Endothelial cell of umbilical vein (primary cell): ENCODE measurements at regions not wholly inside any gene's neighbourhood (a gene's known extent, or its start where the extent isn't known, plus 50 kb on each side); places are given as distances from the start of the nearest gene placed in this dataset.

Source experiments
- BruUV-seq: library from RNA; stranded (reverse); fragments of 400-500 nt; replicated peaks from 2 replicates; lab custom pipeline; 2021; lab: Mats Ljungman, UMichigan
- CTCF ChIA-PET: fragments of 300-600, 350-600 bp; sonication (Branson Sonifier 250); formaldehyde crosslinking; loops from one replicate; lab custom pipeline; 2021; ENCODE audit warnings: antibody characterized with exemption, inconsistent platforms; lab: Charles Lee
- POLR2A ChIA-PET: fragments of 300-600, 350-600 bp; sonication (Branson Sonifier 250); formaldehyde crosslinking; loops from one replicate; lab custom pipeline; 2021; ENCODE audit warnings: antibody characterized with exemption, inconsistent platforms; lab: Charles Lee
- DNase-seq: peaks from one replicate; pipeline ENCODE4 v3.0.0-alpha.2; 2011; ENCODE audit warnings: low read depth, low spot score
- FAIRE-seq: peaks from 2 replicates; lab custom pipeline; 2011; peaks lifted over from hg19 to GRCh38; lab: Jason Lieb, UNC
- H2AFZ ChIP-seq: 2 replicates; pipeline ENCODE4 v1.6.0; 2012; ENCODE audit warnings: low read depth, low read length, control low read depth, inconsistent platforms
- H3K27ac ChIP-seq: 2 replicates; pipeline ENCODE4 v1.5.1; 2011; ENCODE audit warnings: low read depth, mild to moderate bottlenecking, control low read depth, low read length, moderate library complexity; ENCODE audit not compliant: insufficient read depth
- H3K27me3 ChIP-seq, 2 experiments: 2 replicates each; pipeline versions ENCODE4 v1.6.0 to v1.6.1; 2011; ENCODE audit warnings: low read length in 2 of 2, mixed read lengths in 1 of 2; ENCODE audit not compliant: control insufficient read depth in 2 of 2, insufficient read depth in 2 of 2
- H3K36me3 ChIP-seq, 2 experiments: 2 replicates in 1 of 2; 3 replicates in 1 of 2; pipeline ENCODE4 v1.5.1; 2011; ENCODE audit warnings: low read length in 2 of 2, mild to moderate bottlenecking in 1 of 2, moderate library complexity in 1 of 2; ENCODE audit not compliant: control insufficient read depth in 2 of 2, insufficient read depth in 2 of 2; ENCODE audit errors: extremely low read depth in 1 of 2
- H3K4me1 ChIP-seq: 3 replicates; pipeline ENCODE4 v1.5.1; 2011; ENCODE audit warnings: mild to moderate bottlenecking, low read length; ENCODE audit not compliant: control insufficient read depth, insufficient read depth; ENCODE audit errors: extremely low read depth
- H3K4me2 ChIP-seq: 2 replicates; pipeline ENCODE4 v1.6.1; 2011; ENCODE audit warnings: low read length, control low read depth, mixed read lengths; ENCODE audit not compliant: insufficient read depth
- H3K4me3 ChIP-seq, 3 experiments: fragments of 200-600 bp in 1 of 3; sonication (generic), shearing (Covaris generic) in 1 of 3; replicated peaks in 1 of 3; 2 replicates each; pipeline ENCODE4 v1.5.1; 2011 to 2016; ENCODE audit warnings: control low read depth in 3 of 3, low read length in 3 of 3, mild to moderate bottlenecking in 2 of 3, inconsistent platforms in 1 of 3, low read depth in 1 of 3, moderate library complexity in 1 of 3; ENCODE audit not compliant: insufficient read depth in 1 of 3
- H3K79me2 ChIP-seq: 2 replicates; pipeline ENCODE4 v1.6.0; 2012; ENCODE audit warnings: low read length, inconsistent platforms; ENCODE audit not compliant: control insufficient read depth, insufficient read depth
- H3K9ac ChIP-seq: replicated peaks from 2 replicates; pipeline ENCODE3; 2011; ENCODE audit warnings: low read length, control low read depth; ENCODE audit not compliant: insufficient read depth; ENCODE audit errors: extremely low read depth
- H3K9me1 ChIP-seq: replicated peaks from 3 replicates; pipeline ENCODE4 v1.6.0; 2011; ENCODE audit warnings: mild to moderate bottlenecking, low read length; ENCODE audit not compliant: control insufficient read depth, insufficient read depth; ENCODE audit errors: extremely low read depth
- H3K9me3 ChIP-seq: replicated peaks from 2 replicates; pipeline ENCODE4 v1.5.1; 2012; ENCODE audit warnings: low read length, inconsistent platforms; ENCODE audit not compliant: control insufficient read depth, insufficient read depth
- H4K20me1 ChIP-seq: replicated peaks from 2 replicates; pipeline ENCODE3; 2011; ENCODE audit warnings: mild to moderate bottlenecking, low read length; ENCODE audit not compliant: control insufficient read depth, insufficient read depth; ENCODE audit errors: extremely low read depth
- EZH2 ChIP-seq: IDR thresholded peaks from 2 replicates; pipeline ENCODE4 v1.6.1; 2012; ENCODE audit warnings: borderline replicate concordance, low read depth, mild to moderate bottlenecking, moderate library complexity, low read length, inconsistent platforms; ENCODE audit not compliant: severe bottlenecking
- FOS ChIP-seq: IDR thresholded peaks from 2 replicates; pipeline ENCODE4 v1.6.1; 2011; ENCODE audit warnings: mild to moderate bottlenecking, low read length, moderate library complexity, borderline replicate concordance; ENCODE audit not compliant: insufficient read depth
- GATA2 ChIP-seq: IDR thresholded peaks from 2 replicates; pipeline ENCODE4 v1.7.0; 2011; ENCODE audit warnings: low read depth, mild to moderate bottlenecking, moderate library complexity, mixed read lengths, low read length; ENCODE audit not compliant: insufficient read length, insufficient read depth
- JUN ChIP-seq: IDR thresholded peaks from 2 replicates; pipeline ENCODE4 v1.6.1; 2011; ENCODE audit warnings: borderline replicate concordance, low read depth; ENCODE audit not compliant: insufficient read length, insufficient read depth
- MYC ChIP-seq: IDR thresholded peaks from one replicate; pipeline ENCODE4 v1.6.1; 2011; ENCODE audit warnings: mild to moderate bottlenecking, low read depth, low read length
- POLR2A ChIP-seq: IDR thresholded peaks from 2 replicates; pipeline ENCODE4 v1.6.1; 2012; ENCODE audit warnings: low read depth, mild to moderate bottlenecking, control low read depth, low read length
- POLR2AphosphoS5 ChIP-seq: IDR thresholded peaks from 2 replicates; pipeline ENCODE4 v1.6.1; 2012; ENCODE audit warnings: low read depth, mild to moderate bottlenecking, control low read depth, low read length, moderate library complexity; ENCODE audit not compliant: insufficient read depth
- dilution Hi-C: fragments of 300-500 bp; cut with MboI; formaldehyde crosslinking; loops from one replicate; pipeline ENCODE4 v1.15.0; 2019; ENCODE audit warnings: low sequenced_read_pairs; ENCODE audit not compliant: extremely low pct_ligation_motif_present
- intact Hi-C: fragments of 100-400 bp; cut with micrococcal nuclease; formaldehyde crosslinking; loops from one replicate; pipeline ENCODE4 v1.10.0; 2022
- TF ChIP-seq, protein P1 (sequence below): IDR thresholded peaks from 2 replicates; pipeline ENCODE4 v1.6.1; 2011; ENCODE audit not compliant: insufficient read depth, insufficient read length
- TF ChIP-seq, protein P2 (sequence below), 2 donors: IDR thresholded peaks; 1 replicate in 1 of 2; 2 replicates in 1 of 2; pipeline ENCODE4 v1.5.1; 2011; ENCODE audit warnings: low read length in 2 of 2, mild to moderate bottlenecking in 2 of 2, moderate library complexity in 2 of 2, control low read depth in 1 of 2, inconsistent platforms in 1 of 2, low read depth in 1 of 2; ENCODE audit not compliant: insufficient read depth in 1 of 2; ENCODE audit errors: extremely low read depth in 1 of 2

DNA sequence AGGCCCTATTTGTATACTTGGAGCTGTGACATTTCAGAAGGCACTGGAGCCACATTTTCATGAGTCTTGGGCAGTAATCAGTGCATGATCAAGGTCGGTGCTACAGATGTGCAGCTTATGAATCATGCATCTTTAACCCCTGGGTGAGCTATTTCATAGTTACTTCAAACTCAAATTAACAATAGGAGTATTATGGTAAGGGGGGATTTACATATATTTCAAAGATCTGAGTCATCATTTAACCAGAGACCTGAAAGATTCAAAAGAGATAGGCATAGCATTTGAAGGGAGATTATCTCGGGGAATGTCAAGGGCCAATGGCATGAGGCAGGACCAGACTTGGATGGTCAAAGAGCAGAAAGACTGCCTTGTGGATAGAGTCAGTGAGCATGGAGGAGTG lies 169.0 kb upstream of the GRIN3A start:
- dilution Hi-C loops, result no loop called here

DNA sequence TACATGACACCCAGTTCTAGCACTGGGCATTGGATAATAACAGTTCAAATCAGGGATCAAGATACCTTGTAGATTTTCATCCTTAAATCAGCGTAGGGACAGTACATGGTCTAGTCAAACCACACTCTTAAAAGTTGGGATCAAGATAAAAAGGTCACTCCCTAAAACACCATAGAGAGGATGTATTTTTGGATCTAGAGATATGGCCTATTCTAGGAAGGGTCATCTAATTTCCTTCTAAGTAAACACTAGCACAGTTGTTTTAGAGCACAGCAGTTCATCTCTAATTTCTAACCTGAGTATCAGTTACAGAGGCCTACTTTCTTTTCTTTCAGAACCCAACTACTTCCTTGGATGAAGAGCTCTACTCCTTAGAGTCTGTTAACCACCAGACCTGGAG lies 166.4 kb upstream of the GRIN3A start:
- FAIRE-seq, result no peak

More for the DNA sequence above, 169.0 kb upstream of the GRIN3A start:
- Histone ChIP-seq H3K9me3 (peaks cover 2% of the 10 kb centered on the region), H3K79me2 (no peaks in the 10 kb centered on the region), H3K27me3 (no peaks in the 10 kb centered on the region), H3K9me1 (no peaks in the 10 kb centered on the region), H3K36me3 (no peaks in the 10 kb centered on the region), H3K4me3 (no peak overlapping the region), H3K4me1 (no peaks in the 10 kb centered on the region), H2AFZ (no peak overlapping the region), H4K20me1 (no peaks in the 10 kb centered on the region), H3K9ac (no peak overlapping the region), H3K4me2 (no peak overlapping the region), H3K27ac (no peak overlapping the region)
- FAIRE-seq (no peak), DNase-seq (no peak)
- POLR2A ChIA-PET, result no interaction called here
- intact Hi-C loops, result no loop called here
- BruUV-seq, result no TSS peak
- CTCF ChIA-PET, result no interaction called here
- TF ChIP-seq, protein P1, sequence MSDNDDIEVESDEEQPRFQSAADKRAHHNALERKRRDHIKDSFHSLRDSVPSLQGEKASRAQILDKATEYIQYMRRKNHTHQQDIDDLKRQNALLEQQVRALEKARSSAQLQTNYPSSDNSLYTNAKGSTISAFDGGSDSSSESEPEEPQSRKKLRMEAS, result no peak

More for the DNA sequence above, 166.4 kb upstream of the GRIN3A start:
- Histone ChIP-seq H3K9ac (no peak overlapping the region), H3K4me1 (no peaks in the 10 kb centered on the region), H3K79me2 (no peaks in the 10 kb centered on the region), H3K27me3 (no peaks in the 10 kb centered on the region), H3K4me3 (no peak overlapping the region), H3K27ac (no peak overlapping the region), H2AFZ (no peak overlapping the region), H4K20me1 (no peaks in the 10 kb centered on the region), H3K9me3 (peaks cover 2% of the 10 kb centered on the region), H3K9me1 (no peaks in the 10 kb centered on the region), H3K4me2 (no peak overlapping the region), H3K36me3 (no peaks in the 10 kb centered on the region)
- ChIA-PET POLR2A (no interaction called here), CTCF (no interaction called here)
- BruUV-seq, result no TSS peak
- TF ChIP-seq FOS, result no peak
- TF ChIP-seq, protein P2, sequence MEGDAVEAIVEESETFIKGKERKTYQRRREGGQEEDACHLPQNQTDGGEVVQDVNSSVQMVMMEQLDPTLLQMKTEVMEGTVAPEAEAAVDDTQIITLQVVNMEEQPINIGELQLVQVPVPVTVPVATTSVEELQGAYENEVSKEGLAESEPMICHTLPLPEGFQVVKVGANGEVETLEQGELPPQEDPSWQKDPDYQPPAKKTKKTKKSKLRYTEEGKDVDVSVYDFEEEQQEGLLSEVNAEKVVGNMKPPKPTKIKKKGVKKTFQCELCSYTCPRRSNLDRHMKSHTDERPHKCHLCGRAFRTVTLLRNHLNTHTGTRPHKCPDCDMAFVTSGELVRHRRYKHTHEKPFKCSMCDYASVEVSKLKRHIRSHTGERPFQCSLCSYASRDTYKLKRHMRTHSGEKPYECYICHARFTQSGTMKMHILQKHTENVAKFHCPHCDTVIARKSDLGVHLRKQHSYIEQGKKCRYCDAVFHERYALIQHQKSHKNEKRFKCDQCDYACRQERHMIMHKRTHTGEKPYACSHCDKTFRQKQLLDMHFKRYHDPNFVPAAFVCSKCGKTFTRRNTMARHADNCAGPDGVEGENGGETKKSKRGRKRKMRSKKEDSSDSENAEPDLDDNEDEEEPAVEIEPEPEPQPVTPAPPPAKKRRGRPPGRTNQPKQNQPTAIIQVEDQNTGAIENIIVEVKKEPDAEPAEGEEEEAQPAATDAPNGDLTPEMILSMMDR (IDR thresholded peaks at IDR 0.05; ENCODE audit: extremely low read depth in 1 of 2, insufficient read depth in 1 of 2, low read depth in 1 of 2, low read length in 2 of 2), result no peak
- no peak for TF ChIP-seq EZH2
- TF ChIP-seq GATA2, result no peak
- no peak for TF ChIP-seq MYC
- TF ChIP-seq JUN, result no peak
- TF ChIP-seq POLR2AphosphoS5, result no peak
- TF ChIP-seq POLR2A, result no peak
- TF ChIP-seq, protein P1, result no peak
- intact Hi-C loops, result no loop called here
- DNase-seq, result no peak
- dilution Hi-C loops, result no loop called here
